Neural progenitor cell (in vitro differentiated cells): ENCODE measurements at regions not wholly inside any gene's neighbourhood (a gene's known extent, or its start where the extent isn't known, plus 50 kb on each side); places are given as distances from the start of the nearest gene placed in this dataset.

Experiments
- DNase-seq: peaks from one replicate; pipeline ENCODE4 v3.0.0-alpha.2; 2016; ENCODE audit warnings: low spot score
- H2AFZ ChIP-seq: fragments of 200-600 bp; sonication (generic); replicated peaks from 2 replicates; pipeline ENCODE4 v1.6.1; 2016; ENCODE audit warnings: antibody characterized with exemption
- H3F3A ChIP-seq: fragments of 200-600 bp; sonication (generic); 2 replicates; pipeline ENCODE4 v1.6.1; 2016; ENCODE audit warnings: antibody characterized with exemption, low read depth
- H3K27ac ChIP-seq: fragments of 200-600 bp; sonication (generic); 2 replicates; pipeline ENCODE4 v1.5.1; 2016; ENCODE audit warnings: mild to moderate bottlenecking
- H3K27me3 ChIP-seq: fragments of 200-600 bp; sonication (generic); 2 replicates; pipeline ENCODE4 v1.6.1; 2016; ENCODE audit warnings: mild to moderate bottlenecking, moderate library complexity
- H3K36me3 ChIP-seq: fragments of 200-600 bp; sonication (generic); 2 replicates; pipeline ENCODE4 v1.5.1; 2016
- H3K4me1 ChIP-seq: fragments of 200-600 bp; sonication (generic); 2 replicates; pipeline ENCODE4 v1.6.1; 2016; ENCODE audit warnings: mixed run types
- H3K4me2 ChIP-seq: fragments of 200-600 bp; sonication (generic); 2 replicates; pipeline ENCODE4 v1.6.1; 2016
- H3K4me3 ChIP-seq: fragments of 200-600 bp; sonication (generic); 2 replicates; pipeline ENCODE4 v1.5.1; 2016
- H3K79me2 ChIP-seq: fragments of 200-600 bp; sonication (generic); 2 replicates; pipeline ENCODE4 v1.6.1; 2016; ENCODE audit warnings: low read depth
- H3K9ac ChIP-seq: fragments of 200-600 bp; sonication (generic); 2 replicates; pipeline ENCODE4 v1.6.1; 2016
- H3K9me3 ChIP-seq: fragments of 200-600 bp; sonication (generic); 2 replicates; pipeline ENCODE4 v1.5.1; 2016; ENCODE audit warnings: low read depth
- H4K20me1 ChIP-seq: fragments of 200-600 bp; sonication (generic); 2 replicates; pipeline ENCODE4 v1.6.1; 2016; ENCODE audit warnings: low read depth
- H3K27ac Mint-ChIP-seq: 3 replicates; pipeline ENCODE4 v1.8.0; 2021; ENCODE audit warnings: mixed read lengths
- H3K27me3 Mint-ChIP-seq: 2 replicates; pipeline ENCODE4 v1.8.0; 2022; ENCODE audit warnings: low read depth, mild to moderate bottlenecking, inconsistent platforms, moderate library complexity, mixed read lengths; ENCODE audit not compliant: insufficient read depth
- H3K36me3 Mint-ChIP-seq: 3 replicates; pipeline ENCODE4 v1.8.0; 2021; ENCODE audit warnings: mixed read lengths
- H3K4me1 Mint-ChIP-seq: 3 replicates; pipeline ENCODE4 v1.8.0; 2021; ENCODE audit warnings: mixed read lengths
- H3K4me3 Mint-ChIP-seq: 3 replicates; pipeline ENCODE4 v1.8.0; 2021; ENCODE audit warnings: mild to moderate bottlenecking, moderate library complexity, mixed read lengths
- H3K9me3 Mint-ChIP-seq: 3 replicates; pipeline ENCODE4 v1.8.0; 2020; ENCODE audit warnings: mixed read lengths
- EZH2 ChIP-seq: fragments of 200-600 bp; sonication (generic); IDR thresholded peaks from 2 replicates; pipeline ENCODE4 v1.6.1; 2017; ENCODE audit warnings: antibody characterized with exemption, mild to moderate bottlenecking, moderate library complexity
- EZH2phosphoT487 ChIP-seq: fragments of 200-600 bp; sonication (generic); IDR thresholded peaks from 2 replicates; pipeline ENCODE4 v1.6.1; 2017; ENCODE audit warnings: antibody characterized with exemption
- TF ChIP-seq, protein P1 (sequence below): fragments of 200-600 bp; sonication (generic); IDR thresholded peaks from 2 replicates; pipeline ENCODE4 v1.5.1; 2017; ENCODE audit warnings: antibody characterized with exemption, mild to moderate bottlenecking

- no peak overlapping the region for H3K9ac ChIP-seq
- no peak for DNase-seq
- H3K27me3 ChIP-seq, result no peaks in the 10 kb centered on the region
- Mint-ChIP-seq H3K27ac (no peak overlapping the region), H3K4me1 (peaks cover 30% of the 10 kb centered on the region), H3K36me3 (no peaks in the 10 kb centered on the region), H3K27me3 (peaks cover 26% of the 10 kb centered on the region), H3K9me3 (peaks cover 17% of the 10 kb centered on the region), H3K4me3 (peak overlapping the region; percentile 24)
- TF ChIP-seq, protein P1, sequence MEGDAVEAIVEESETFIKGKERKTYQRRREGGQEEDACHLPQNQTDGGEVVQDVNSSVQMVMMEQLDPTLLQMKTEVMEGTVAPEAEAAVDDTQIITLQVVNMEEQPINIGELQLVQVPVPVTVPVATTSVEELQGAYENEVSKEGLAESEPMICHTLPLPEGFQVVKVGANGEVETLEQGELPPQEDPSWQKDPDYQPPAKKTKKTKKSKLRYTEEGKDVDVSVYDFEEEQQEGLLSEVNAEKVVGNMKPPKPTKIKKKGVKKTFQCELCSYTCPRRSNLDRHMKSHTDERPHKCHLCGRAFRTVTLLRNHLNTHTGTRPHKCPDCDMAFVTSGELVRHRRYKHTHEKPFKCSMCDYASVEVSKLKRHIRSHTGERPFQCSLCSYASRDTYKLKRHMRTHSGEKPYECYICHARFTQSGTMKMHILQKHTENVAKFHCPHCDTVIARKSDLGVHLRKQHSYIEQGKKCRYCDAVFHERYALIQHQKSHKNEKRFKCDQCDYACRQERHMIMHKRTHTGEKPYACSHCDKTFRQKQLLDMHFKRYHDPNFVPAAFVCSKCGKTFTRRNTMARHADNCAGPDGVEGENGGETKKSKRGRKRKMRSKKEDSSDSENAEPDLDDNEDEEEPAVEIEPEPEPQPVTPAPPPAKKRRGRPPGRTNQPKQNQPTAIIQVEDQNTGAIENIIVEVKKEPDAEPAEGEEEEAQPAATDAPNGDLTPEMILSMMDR, result no peak
- no peak for TF ChIP-seq EZH2
- no peak for TF ChIP-seq EZH2phosphoT487
- peaks cover 9% of the 10 kb centered on the region for H3K9me3 ChIP-seq
- H3K4me3 ChIP-seq, result no peak overlapping the region
- H3K79me2 ChIP-seq, result no peaks in the 10 kb centered on the region
- H4K20me1 ChIP-seq, result no peaks in the 10 kb centered on the region
- H3F3A ChIP-seq, result peaks cover 13% of the 10 kb centered on the region
- H3K27ac ChIP-seq, result no peak overlapping the region
- peaks cover 7% of the 10 kb centered on the region for H3K4me1 ChIP-seq
- no peak overlapping the region for H2AFZ ChIP-seq
- H3K36me3 ChIP-seq, result no peaks in the 10 kb centered on the region
- no peak overlapping the region for H3K4me2 ChIP-seq
These were observed 85.2 kb upstream of the NCOR2 start for GRCh38 chr12:124652661-124653060.

DNA sequence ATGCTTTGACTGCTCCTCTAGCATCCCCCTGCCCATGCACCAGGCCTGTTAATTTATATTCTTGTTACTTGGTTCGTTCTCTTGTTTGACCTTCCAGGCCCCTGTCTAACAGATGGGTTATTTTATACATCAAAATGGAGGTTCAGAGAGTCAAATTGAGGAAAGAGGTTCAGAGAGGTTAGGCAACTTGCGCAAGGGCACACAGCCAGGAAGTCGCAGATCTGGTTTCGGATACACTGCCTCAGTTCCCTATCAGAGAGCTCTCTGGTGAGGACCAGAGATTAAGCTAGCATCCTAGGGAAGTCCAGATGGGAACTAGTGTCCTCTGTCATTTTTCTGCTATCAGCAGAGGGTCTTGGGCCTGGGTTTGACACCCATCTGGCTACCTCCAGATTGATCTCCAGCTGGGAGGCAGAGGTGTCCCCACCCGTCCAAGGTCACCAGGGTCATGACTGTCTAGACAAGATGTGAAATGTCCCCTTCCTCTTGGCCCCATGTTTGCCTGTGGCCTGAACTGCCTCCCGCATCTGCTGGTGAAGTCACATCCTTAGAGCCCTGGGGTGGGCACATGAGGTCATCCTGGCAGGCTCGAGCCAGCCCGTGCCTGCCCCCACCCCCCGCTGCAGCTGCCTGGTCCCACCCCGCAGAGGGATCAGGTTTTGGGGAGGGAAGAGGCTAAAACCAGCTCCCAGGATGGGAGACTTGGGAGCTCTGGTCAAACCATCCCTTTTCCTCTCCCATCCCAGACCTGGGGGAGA is 84.3 kb upstream of the NCOR2 start:
- H3K4me1 Mint-ChIP-seq, result peaks cover 28% of the 10 kb centered on the region
- H3K36me3 ChIP-seq, result no peaks in the 10 kb centered on the region
- DNase-seq, result no peak
- peaks cover 9% of the 10 kb centered on the region for H3K9me3 ChIP-seq
- peaks cover 13% of the 10 kb centered on the region for H3F3A ChIP-seq
- no peak overlapping the region for H2AFZ ChIP-seq
- no peaks in the 10 kb centered on the region for H4K20me1 ChIP-seq
- no peaks in the 10 kb centered on the region for H3K36me3 Mint-ChIP-seq
- peak overlapping the region; percentile 70 for H3K27ac Mint-ChIP-seq
- H3K4me1 ChIP-seq, result peaks cover 7% of the 10 kb centered on the region
- TF ChIP-seq EZH2, result no peak
- TF ChIP-seq, protein P1, result no peak
- no peak for TF ChIP-seq EZH2phosphoT487
- no peak overlapping the region for H3K9ac ChIP-seq
- no peaks in the 10 kb centered on the region for H3K79me2 ChIP-seq
- no peak overlapping the region for H3K4me3 Mint-ChIP-seq
- H3K4me2 ChIP-seq, result no peak overlapping the region
- H3K27me3 ChIP-seq, result no peaks in the 10 kb centered on the region
- H3K4me3 ChIP-seq, result no peak overlapping the region
- no peak overlapping the region for H3K27ac ChIP-seq
- H3K27me3 Mint-ChIP-seq, result peaks cover 25% of the 10 kb centered on the region
- H3K9me3 Mint-ChIP-seq, result peaks cover 22% of the 10 kb centered on the region

DNA sequence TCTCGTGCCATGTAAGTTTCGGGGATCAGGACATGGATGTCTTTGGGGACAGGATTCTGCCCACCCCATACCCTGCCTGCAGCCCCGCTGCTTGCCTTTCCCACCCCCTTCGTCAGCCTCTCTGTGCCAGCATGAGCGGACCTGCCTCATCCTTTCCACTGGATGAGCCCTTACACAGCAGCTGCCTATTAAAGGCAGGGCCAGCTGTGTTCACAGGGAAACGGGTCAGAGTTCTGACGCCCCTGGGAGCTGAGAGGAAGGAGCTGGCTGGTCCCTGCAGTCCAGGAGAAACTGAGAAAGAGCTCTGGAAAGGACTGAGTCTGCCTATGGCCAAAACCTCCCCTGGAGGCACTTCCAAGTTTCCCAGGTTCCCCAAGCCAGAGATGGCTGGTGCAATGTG is 83.5 kb upstream of the NCOR2 start:
- TF ChIP-seq EZH2phosphoT487 (no peak), EZH2 (no peak)
- TF ChIP-seq, protein P1, result no peak
- peaks cover 23% of the 10 kb centered on the region for H3K27me3 Mint-ChIP-seq
- no peak for DNase-seq
- peaks cover 22% of the 10 kb centered on the region for H3K9me3 Mint-ChIP-seq
- Histone ChIP-seq H3K36me3 (no peaks in the 10 kb centered on the region), H3K4me2 (no peak overlapping the region), H3K9ac (no peak overlapping the region), H3K79me2 (no peaks in the 10 kb centered on the region), H2AFZ (no peak overlapping the region), H3K27ac (no peak overlapping the region), H3K4me3 (no peak overlapping the region), H4K20me1 (no peaks in the 10 kb centered on the region), H3K4me1 (peaks cover 6% of the 10 kb centered on the region), H3K9me3 (peaks cover 9% of the 10 kb centered on the region), H3K27me3 (no peaks in the 10 kb centered on the region), H3F3A (peaks cover 11% of the 10 kb centered on the region)
- H3K27ac Mint-ChIP-seq, result peak overlapping the region; percentile 29
- peaks cover 29% of the 10 kb centered on the region for H3K4me1 Mint-ChIP-seq
- H3K4me3 Mint-ChIP-seq, result no peak overlapping the region
- H3K36me3 Mint-ChIP-seq, result no peaks in the 10 kb centered on the region
